HUES48 (cell line): ENCODE measurements at regions not wholly inside any gene's neighbourhood (a gene's known extent, or its start where the extent isn't known, plus 50 kb on each side); places are given as distances from the start of the nearest gene placed in this dataset.
"Not testable (repeated sequence)": the region's sequence is repeated elsewhere in the genome, so short reads cannot be mapped to it uniquely, and the experiment has no call there.

Experiments
- H3K27ac ChIP-seq: one replicate; pipeline ENCODE4 v1.7.0; 2013; ENCODE audit warnings: low read depth, low read length, inconsistent platforms
- H3K27me3 ChIP-seq: 2 replicates; pipeline ENCODE4 v1.6.1; 2013; ENCODE audit warnings: mild to moderate bottlenecking, low read length; ENCODE audit not compliant: control insufficient read depth, insufficient read depth
- H3K36me3 ChIP-seq: 2 replicates; pipeline ENCODE4 v1.6.1; 2013; ENCODE audit warnings: low read length; ENCODE audit not compliant: control insufficient read depth, insufficient read depth
- H3K4me1 ChIP-seq: 2 replicates; pipeline ENCODE4 v1.6.1; 2013; ENCODE audit warnings: mild to moderate bottlenecking, low read length; ENCODE audit not compliant: control insufficient read depth, insufficient read depth
- H3K4me3 ChIP-seq: 2 replicates; pipeline ENCODE4 v1.5.1; 2013; ENCODE audit warnings: mild to moderate bottlenecking, low read depth, low read length
- H3K9ac ChIP-seq: 2 replicates; pipeline ENCODE4 v1.6.1; 2013; ENCODE audit warnings: mild to moderate bottlenecking, low read depth, low read length, moderate library complexity
- H3K9me3 ChIP-seq: 2 replicates; pipeline ENCODE4 v1.6.1; 2013; ENCODE audit warnings: low read length; ENCODE audit not compliant: control insufficient read depth, insufficient read depth

- H3K9ac ChIP-seq = no peak overlapping the region
- H3K9me3 ChIP-seq = no peaks in the 10 kb centered on the region
- H3K27ac ChIP-seq = no peak overlapping the region
- H3K27me3 ChIP-seq = no peaks in the 10 kb centered on the region
- no peak overlapping the region for H3K4me3 ChIP-seq
- H3K4me1 ChIP-seq = no peaks in the 10 kb centered on the region
- no peaks in the 10 kb centered on the region for H3K36me3 ChIP-seq
Measured at GRCh38 chr10:9950070-9950469, 1067.6 kb upstream of the CELF2 start.

GRCh38 chr10:9951481-9952257 is 1066.0 kb upstream of the CELF2 start:
- H3K27me3 ChIP-seq = no peaks in the 10 kb centered on the region
- H3K4me1 ChIP-seq = no peaks in the 10 kb centered on the region
- no peak overlapping the region for H3K4me3 ChIP-seq
- no peaks in the 10 kb centered on the region for H3K36me3 ChIP-seq
- no peaks in the 10 kb centered on the region for H3K9me3 ChIP-seq
- H3K27ac ChIP-seq = no peak overlapping the region
- no peak overlapping the region for H3K9ac ChIP-seq

- Histone ChIP-seq H3K4me3 (no peak overlapping the region), H3K9me3 (no peaks in the 10 kb centered on the region), H3K4me1 (no peaks in the 10 kb centered on the region), H3K36me3 (no peaks in the 10 kb centered on the region), H3K27me3 (no peaks in the 10 kb centered on the region), H3K27ac (no peak overlapping the region), H3K9ac (no peak overlapping the region)
Measured at GRCh38 chr10:9957351-9957750, 1060.3 kb upstream of the CELF2 start.

- not testable (repeated sequence) for H3K36me3 ChIP-seq, H3K9me3 ChIP-seq, H3K27ac ChIP-seq, H3K4me1 ChIP-seq, H3K9ac ChIP-seq, H3K27me3 ChIP-seq, H3K4me3 ChIP-seq
Measured at GRCh38 chr10:9957876-9958275, 1059.8 kb upstream of the CELF2 start.

- Histone ChIP-seq H3K36me3 (no peaks in the 10 kb centered on the region), H3K9ac (no peak overlapping the region), H3K4me1 (no peaks in the 10 kb centered on the region), H3K4me3 (no peak overlapping the region), H3K27ac (no peak overlapping the region), H3K9me3 (no peaks in the 10 kb centered on the region), H3K27me3 (no peaks in the 10 kb centered on the region)
Measured at GRCh38 chr10:9965341-9965740, 1052.3 kb upstream of the CELF2 start.

GRCh38 chr10:9986786-9987185 is 1030.9 kb upstream of the CELF2 start:
- H3K27ac ChIP-seq = no peak overlapping the region
- no peak overlapping the region for H3K4me3 ChIP-seq
- H3K9me3 ChIP-seq = peaks cover 18% of the 10 kb centered on the region
- no peaks in the 10 kb centered on the region for H3K36me3 ChIP-seq
- H3K4me1 ChIP-seq = no peaks in the 10 kb centered on the region
- no peak overlapping the region for H3K9ac ChIP-seq
- H3K27me3 ChIP-seq = no peaks in the 10 kb centered on the region

- H3K9ac ChIP-seq = no peak overlapping the region
- no peaks in the 10 kb centered on the region for H3K4me1 ChIP-seq
- no peak overlapping the region for H3K27ac ChIP-seq
- H3K9me3 ChIP-seq = peaks cover 18% of the 10 kb centered on the region
- H3K4me3 ChIP-seq = no peak overlapping the region
- no peaks in the 10 kb centered on the region for H3K36me3 ChIP-seq
- no peaks in the 10 kb centered on the region for H3K27me3 ChIP-seq
Measured at GRCh38 chr10:9987197-9987596, 1030.5 kb upstream of the CELF2 start.

- H3K36me3 ChIP-seq = no peaks in the 10 kb centered on the region
- no peaks in the 10 kb centered on the region for H3K9me3 ChIP-seq
- no peak overlapping the region for H3K27ac ChIP-seq
- H3K4me3 ChIP-seq = no peak overlapping the region
- H3K27me3 ChIP-seq = no peaks in the 10 kb centered on the region
- no peaks in the 10 kb centered on the region for H3K4me1 ChIP-seq
- no peak overlapping the region for H3K9ac ChIP-seq
Measured at GRCh38 chr10:9992661-9993060, 1025.0 kb upstream of the CELF2 start.

- no peaks in the 10 kb centered on the region for H3K9me3 ChIP-seq
- H3K9ac ChIP-seq = no peak overlapping the region
- no peak overlapping the region for H3K27ac ChIP-seq
- H3K4me1 ChIP-seq = no peaks in the 10 kb centered on the region
- no peaks in the 10 kb centered on the region for H3K36me3 ChIP-seq
- no peaks in the 10 kb centered on the region for H3K27me3 ChIP-seq
- H3K4me3 ChIP-seq = no peak overlapping the region
Measured at GRCh38 chr10:9994131-9994530, 1023.5 kb upstream of the CELF2 start.

- Histone ChIP-seq H3K9me3 (no peaks in the 10 kb centered on the region), H3K4me3 (no peak overlapping the region), H3K27ac (no peak overlapping the region), H3K27me3 (no peaks in the 10 kb centered on the region), H3K36me3 (no peaks in the 10 kb centered on the region), H3K9ac (no peak overlapping the region), H3K4me1 (no peaks in the 10 kb centered on the region)
Measured at GRCh38 chr10:9999627-10000026, 1018.0 kb upstream of the CELF2 start.

GRCh38 chr10:10007957-10008356 is 1009.7 kb upstream of the CELF2 start:
- H3K27me3 ChIP-seq = no peaks in the 10 kb centered on the region
- H3K4me1 ChIP-seq = peaks cover 9% of the 10 kb centered on the region
- H3K36me3 ChIP-seq = no peaks in the 10 kb centered on the region
- no peak overlapping the region for H3K27ac ChIP-seq
- H3K9me3 ChIP-seq = no peaks in the 10 kb centered on the region
- H3K9ac ChIP-seq = no peak overlapping the region
- no peak overlapping the region for H3K4me3 ChIP-seq
